HUES64 (cell line): ENCODE measurements at regions not wholly inside any gene's neighbourhood (a gene's known extent, or its start where the extent isn't known, plus 50 kb on each side); places are given as distances from the start of the nearest gene placed in this dataset.

Source experiments
- H3K27ac ChIP-seq: 2 replicates; pipeline ENCODE4 v1.7.0; 2013; ENCODE audit warnings: low read depth, low read length, inconsistent platforms
- H3K27me3 ChIP-seq: 2 replicates; pipeline ENCODE4 v1.6.1; 2013; ENCODE audit warnings: mild to moderate bottlenecking, low read length; ENCODE audit not compliant: insufficient read depth
- H3K36me3 ChIP-seq: 2 replicates; pipeline ENCODE4 v1.6.1; 2013; ENCODE audit warnings: mild to moderate bottlenecking, low read length; ENCODE audit not compliant: insufficient read depth
- H3K4me1 ChIP-seq: 2 replicates; pipeline ENCODE4 v1.6.1; 2013; ENCODE audit warnings: mild to moderate bottlenecking, low read length, moderate library complexity; ENCODE audit not compliant: insufficient read depth
- H3K4me3 ChIP-seq: 2 replicates; pipeline ENCODE4 v1.5.1; 2013; ENCODE audit warnings: mild to moderate bottlenecking, low read length, moderate library complexity
- H3K9ac ChIP-seq: 2 replicates; pipeline ENCODE4 v1.6.1; 2013; ENCODE audit warnings: mild to moderate bottlenecking, low read depth, low read length
- H3K9me3 ChIP-seq: 2 replicates; pipeline ENCODE4 v1.6.1; 2013; ENCODE audit warnings: low read depth, low read length; ENCODE audit not compliant: insufficient read depth
- WGBS: fragments of 150-250, 120-280 bp; methylation state at CpG from one replicate; pipeline ENCODE4 v1.1.7; 2013; ENCODE audit warnings: missing lambda C conversion rate; 5-methylcytosine and 5-hydroxymethylcytosine counted together

DNA sequence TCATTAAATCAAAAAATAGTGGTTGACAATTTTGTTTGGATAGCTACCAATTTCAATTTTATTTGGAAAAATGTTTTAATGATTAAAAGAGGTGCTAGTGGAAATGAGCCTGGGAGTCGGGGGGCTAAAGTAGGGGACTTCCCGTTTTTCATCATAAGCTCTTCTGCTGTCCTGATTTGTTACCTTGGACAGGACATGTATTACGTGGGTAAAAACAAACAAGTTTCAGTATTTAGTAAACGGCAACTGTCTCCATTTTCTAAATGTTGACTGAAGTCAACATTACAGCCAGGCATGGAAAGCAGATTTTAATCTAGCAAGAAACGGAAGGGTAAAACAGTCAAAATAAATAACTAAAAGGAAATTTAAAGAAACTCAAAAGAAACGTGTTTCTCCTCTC lies 212.3 kb upstream of the GRAMD2B start:
- no peaks in the 10 kb centered on the region; the same call in 1 of the 2 replicates for H3K4me1 ChIP-seq
- no peaks in the 10 kb centered on the region for H3K27me3 ChIP-seq
- H3K9me3 ChIP-seq, result no peaks in the 10 kb centered on the region
- H3K27ac ChIP-seq, result no peak overlapping the region
- H3K36me3 ChIP-seq, result no peaks in the 10 kb centered on the region
- no peak overlapping the region for H3K9ac ChIP-seq
- WGBS, result 92% methylated on average over 6 of the region's 6 CpGs
- no peak overlapping the region for H3K4me3 ChIP-seq

DNA sequence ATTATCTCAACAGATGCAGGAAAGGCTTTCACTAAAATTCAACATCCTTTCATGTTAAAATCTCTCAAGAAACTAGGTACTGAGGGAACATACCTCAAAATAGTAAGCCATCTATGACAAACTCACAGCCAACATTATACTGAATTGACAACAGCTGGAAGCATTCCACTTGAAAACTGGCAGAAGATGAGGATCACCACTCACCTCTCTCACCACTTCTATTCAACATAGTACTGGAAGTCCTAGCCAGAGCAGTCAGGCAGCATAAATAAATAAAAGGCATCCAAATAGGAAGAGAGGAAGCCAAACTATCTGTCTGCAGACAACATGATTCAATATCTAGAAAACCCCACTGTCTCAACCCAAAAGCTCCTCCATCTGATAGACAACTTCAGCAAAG lies 203.6 kb upstream of the GRAMD2B start:
- H3K4me3 ChIP-seq, result no peak overlapping the region
- H3K27me3 ChIP-seq, result no peaks in the 10 kb centered on the region
- 0 out of 2 replicates have a peak, but pooled peaks cover 3% of the 10 kb centered on the region for H3K9me3 ChIP-seq
- H3K27ac ChIP-seq, result no peak overlapping the region
- no peaks in the 10 kb centered on the region for H3K4me1 ChIP-seq
- H3K9ac ChIP-seq, result no peak overlapping the region
- H3K36me3 ChIP-seq, result no peaks in the 10 kb centered on the region

DNA sequence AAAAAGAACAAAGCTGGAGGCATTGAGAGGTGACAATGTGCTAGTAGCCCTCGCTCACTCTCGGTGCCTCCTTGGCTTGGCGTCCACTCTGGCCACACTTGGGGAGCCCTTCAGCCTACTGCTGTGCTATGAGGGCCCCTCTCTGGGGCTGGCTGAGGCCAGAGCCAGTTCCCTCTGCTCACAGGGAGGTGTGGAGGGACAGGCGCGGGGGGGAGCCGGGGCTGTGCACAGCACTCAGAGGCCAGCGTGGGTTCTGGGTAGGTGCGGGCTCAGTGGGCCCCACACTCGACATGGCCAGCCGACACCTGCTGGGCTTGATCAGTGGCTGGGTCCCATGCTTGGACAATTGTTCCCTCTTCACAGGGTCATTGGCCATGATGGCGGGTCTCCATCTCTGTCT lies 202.5 kb upstream of the GRAMD2B start:
- no peak overlapping the region for H3K9ac ChIP-seq
- WGBS, result 90% methylated on average over 11 of the region's 11 CpGs
- no peaks in the 10 kb centered on the region for H3K27me3 ChIP-seq
- 0 out of 2 replicates have a peak, but pooled peaks cover 3% of the 10 kb centered on the region for H3K9me3 ChIP-seq
- no peak overlapping the region for H3K4me3 ChIP-seq
- no peaks in the 10 kb centered on the region for H3K4me1 ChIP-seq
- no peaks in the 10 kb centered on the region for H3K36me3 ChIP-seq
- no peak overlapping the region for H3K27ac ChIP-seq

DNA sequence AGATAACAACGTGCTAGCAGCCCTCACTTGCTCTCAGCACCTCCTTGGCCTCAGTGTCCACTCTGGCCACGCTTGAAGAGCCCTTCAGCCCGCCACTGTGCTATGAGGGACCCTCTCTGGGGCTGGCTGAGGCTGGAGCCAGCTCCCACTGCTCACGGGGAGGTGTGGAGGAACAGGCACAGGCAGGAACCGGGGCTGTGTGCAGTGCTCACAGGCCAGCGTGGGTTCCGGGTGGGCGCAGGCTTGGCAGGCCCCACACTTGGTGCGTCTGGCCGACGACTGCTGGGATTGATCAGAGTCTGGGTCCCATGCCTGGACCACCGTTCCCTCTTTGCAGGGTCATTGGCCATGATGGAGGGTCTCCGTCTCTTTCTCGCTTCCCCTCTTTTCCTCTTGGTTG lies 194.3 kb upstream of the GRAMD2B start:
- Histone ChIP-seq H3K36me3 (no peaks in the 10 kb centered on the region), H3K9ac (no peak overlapping the region), H3K27ac (no peak overlapping the region), H3K27me3 (no peaks in the 10 kb centered on the region), H3K9me3 (peaks cover 5% of the 10 kb centered on the region; the same call in 1 of the 2 replicates), H3K4me1 (no peaks in the 10 kb centered on the region), H3K4me3 (no peak overlapping the region)
- WGBS, result 96% methylated on average over 14 of the region's 14 CpGs

DNA sequence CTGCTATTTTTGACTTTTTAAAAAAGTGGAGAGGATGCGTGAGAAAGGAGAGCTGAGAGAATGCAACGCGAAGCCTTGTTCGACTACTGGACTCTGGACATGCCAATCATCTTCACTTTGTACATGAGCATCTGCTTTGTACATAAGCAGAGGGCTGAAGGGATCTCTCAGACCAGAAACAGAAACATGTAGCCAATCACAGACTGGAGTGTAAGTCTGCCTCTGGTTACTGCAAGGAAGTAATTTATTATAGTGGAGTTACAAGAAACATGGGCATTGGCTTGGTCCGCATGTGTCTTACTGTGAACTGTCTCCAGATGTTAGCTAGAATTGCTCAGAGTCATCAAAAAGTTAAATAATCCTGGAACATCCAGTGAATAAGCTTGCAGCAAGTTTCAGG lies 190.0 kb upstream of the GRAMD2B start:
- 97% methylated on average over 5 of the region's 5 CpGs for WGBS

DNA sequence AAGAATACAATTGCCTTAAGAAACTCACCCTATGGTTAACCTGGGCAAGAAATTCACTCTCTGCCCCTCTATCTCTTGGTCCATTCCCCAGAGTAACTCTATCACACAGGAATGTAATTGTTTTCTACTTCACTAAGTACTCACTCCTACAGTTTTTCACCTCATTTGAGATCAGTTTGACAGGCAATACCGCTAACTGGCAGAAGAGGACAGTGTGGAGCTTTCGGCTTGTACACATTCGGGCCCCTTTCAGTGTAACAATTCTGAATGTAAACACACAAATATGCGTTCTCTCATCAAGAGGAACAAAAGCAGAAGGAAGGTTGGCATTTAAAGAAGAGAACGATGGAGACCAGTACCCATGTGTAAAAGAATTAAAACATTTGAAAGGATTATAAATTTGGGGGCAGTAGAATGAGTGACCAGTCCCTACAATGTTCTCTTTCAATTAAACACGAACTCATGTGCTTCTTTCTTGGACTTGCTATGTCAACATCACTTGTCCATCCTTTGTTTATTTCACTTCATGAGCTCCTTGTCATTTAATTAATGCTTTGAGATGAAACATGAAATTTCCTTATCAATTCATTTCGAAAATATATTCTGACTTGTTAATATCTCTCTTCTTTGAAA lies 188.5 kb upstream of the GRAMD2B start:
- WGBS, result 37% methylated on average over 6 of the region's 7 CpGs
- H3K9me3 ChIP-seq, result no peaks in the 10 kb centered on the region
- H3K27me3 ChIP-seq, result no peaks in the 10 kb centered on the region
- H3K36me3 ChIP-seq, result no peaks in the 10 kb centered on the region
- H3K27ac ChIP-seq, result no peak overlapping the region
- no peak overlapping the region for H3K9ac ChIP-seq
- no peak overlapping the region for H3K4me3 ChIP-seq
- no peaks in the 10 kb centered on the region for H3K4me1 ChIP-seq

More for the DNA sequence above, 190.0 kb upstream of the GRAMD2B start:
- H3K9me3 ChIP-seq, result peaks cover 5% of the 10 kb centered on the region; the same call in 1 of the 2 replicates
- H3K9ac ChIP-seq, result no peak overlapping the region
- no peak overlapping the region for H3K27ac ChIP-seq
- no peaks in the 10 kb centered on the region for H3K4me1 ChIP-seq
- no peaks in the 10 kb centered on the region for H3K27me3 ChIP-seq
- H3K36me3 ChIP-seq, result no peaks in the 10 kb centered on the region
- no peak overlapping the region for H3K4me3 ChIP-seq

DNA sequence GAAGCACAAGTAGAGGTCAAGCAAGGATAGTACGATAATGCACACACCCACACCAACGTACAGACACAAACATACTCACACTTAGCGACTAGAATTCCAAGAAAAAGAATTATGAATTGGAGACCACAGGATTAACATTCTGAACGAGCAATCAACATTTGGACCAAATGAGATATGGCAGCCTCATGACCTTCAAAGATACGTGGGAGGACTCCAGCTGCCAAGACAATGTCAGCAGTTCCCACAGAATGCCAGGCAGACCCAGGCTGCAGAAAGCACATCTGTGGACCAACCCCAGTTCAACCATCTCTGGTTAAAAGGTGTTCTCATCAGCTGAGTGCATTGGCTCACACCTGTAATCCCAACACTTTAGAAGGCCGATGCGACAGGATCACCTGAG lies 187.6 kb upstream of the GRAMD2B start:
- Histone ChIP-seq H3K27me3 (no peaks in the 10 kb centered on the region), H3K9ac (no peak overlapping the region), H3K27ac (no peak overlapping the region), H3K36me3 (no peaks in the 10 kb centered on the region), H3K9me3 (no peaks in the 10 kb centered on the region), H3K4me1 (no peaks in the 10 kb centered on the region), H3K4me3 (no peak overlapping the region)
- 94% methylated on average over 7 of the region's 7 CpGs for WGBS

DNA sequence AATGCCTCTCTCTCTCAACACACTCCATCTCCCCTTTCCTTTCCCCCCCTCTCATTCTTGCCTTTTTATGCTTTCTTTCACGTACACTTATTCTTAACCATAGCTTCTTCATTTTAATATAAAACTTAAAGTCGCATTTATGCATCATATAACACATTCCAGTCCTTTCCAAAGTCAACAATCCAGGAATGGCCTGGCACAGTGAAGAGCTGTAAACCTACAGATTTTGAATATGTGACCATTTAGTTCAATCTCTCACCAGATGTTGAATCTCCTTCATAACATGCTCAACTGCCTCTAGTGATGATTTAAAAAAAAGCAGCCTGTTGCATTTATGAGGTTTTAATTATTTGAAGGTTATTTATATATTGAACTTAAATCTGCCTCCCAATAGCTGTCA lies 186.2 kb upstream of the GRAMD2B start:
- no peak overlapping the region for H3K4me3 ChIP-seq
- H3K9me3 ChIP-seq, result no peaks in the 10 kb centered on the region
- 91% methylated on average over 2 of the region's 2 CpGs for WGBS

DNA sequence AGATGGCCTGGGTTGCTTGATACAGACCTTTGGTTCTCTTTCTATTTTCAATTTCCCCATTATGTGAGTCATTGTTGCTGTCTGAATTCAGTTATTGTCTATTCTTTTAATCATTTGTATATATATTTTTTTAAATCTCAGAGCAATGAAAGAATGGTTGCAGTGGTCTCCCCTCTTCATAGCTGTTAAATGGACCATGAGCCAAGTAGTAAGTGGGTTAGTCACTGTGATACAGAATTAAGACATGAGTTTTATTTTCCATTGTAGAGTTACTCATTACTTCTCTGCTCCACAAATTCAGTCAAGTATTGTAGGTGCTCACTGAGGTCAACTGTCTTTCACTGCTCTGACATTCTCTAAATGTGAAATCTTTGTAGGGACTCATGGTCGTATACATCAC lies 174.6 kb upstream of the GRAMD2B start:
- no peaks in the 10 kb centered on the region for H3K36me3 ChIP-seq
- WGBS, result 88% methylated on average over 1 of the region's 1 CpG
- H3K9ac ChIP-seq, result no peak overlapping the region
- H3K27ac ChIP-seq, result no peak overlapping the region
- H3K9me3 ChIP-seq, result no peaks in the 10 kb centered on the region
- H3K27me3 ChIP-seq, result no peaks in the 10 kb centered on the region
- H3K4me1 ChIP-seq, result no peaks in the 10 kb centered on the region
- H3K4me3 ChIP-seq, result no peak overlapping the region

More for the DNA sequence above, 186.2 kb upstream of the GRAMD2B start:
- Histone ChIP-seq H3K27me3 (no peaks in the 10 kb centered on the region), H3K9ac (no peak overlapping the region), H3K27ac (no peak overlapping the region), H3K4me1 (no peaks in the 10 kb centered on the region), H3K36me3 (no peaks in the 10 kb centered on the region)

DNA sequence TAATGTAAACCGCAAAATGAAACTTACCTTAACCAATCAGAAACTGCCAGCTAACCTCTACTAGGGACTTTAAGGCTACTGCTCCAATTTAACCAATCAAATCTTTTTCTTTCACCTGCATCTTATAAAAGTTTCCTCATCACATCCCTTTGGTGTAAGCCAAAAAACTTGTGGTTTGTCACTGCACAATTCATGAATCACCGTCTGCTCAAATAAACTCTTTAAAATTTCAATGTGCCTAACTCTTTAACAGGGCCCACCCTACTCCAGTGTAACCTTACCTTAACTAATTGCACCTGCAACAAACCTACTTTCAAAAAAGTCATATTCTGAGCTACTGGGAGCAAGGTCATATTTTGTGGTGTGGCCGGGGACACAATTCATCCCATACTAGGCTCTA lies 172.2 kb upstream of the GRAMD2B start:
- H3K27ac ChIP-seq, result no peak overlapping the region
- H3K4me3 ChIP-seq, result no peak overlapping the region
- no peaks in the 10 kb centered on the region for H3K27me3 ChIP-seq
- H3K4me1 ChIP-seq, result no peaks in the 10 kb centered on the region
- WGBS, result 91% methylated on average over 3 of the region's 3 CpGs
- no peaks in the 10 kb centered on the region for H3K36me3 ChIP-seq
- no peaks in the 10 kb centered on the region for H3K9me3 ChIP-seq
- no peak overlapping the region for H3K9ac ChIP-seq

DNA sequence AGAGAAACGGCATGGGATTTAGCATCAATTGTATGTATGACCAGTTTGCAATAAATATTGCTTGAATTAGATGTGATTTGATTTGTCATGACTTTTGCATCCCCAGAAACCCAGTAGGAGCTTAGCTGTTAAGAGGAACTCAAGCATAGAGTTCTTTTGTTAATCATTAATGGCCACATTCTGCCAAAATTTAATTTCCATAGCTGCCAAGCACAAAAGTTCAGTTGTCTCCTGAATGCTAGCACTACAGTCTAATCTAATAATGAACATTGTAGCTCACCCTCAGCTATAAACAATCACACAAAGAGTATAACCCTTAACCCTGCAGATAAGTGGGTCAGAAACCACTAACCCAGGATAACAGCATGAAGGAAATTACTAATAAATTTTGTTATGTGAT lies 169.8 kb upstream of the GRAMD2B start:
- H3K27ac ChIP-seq, result no peak overlapping the region
- no peak overlapping the region for H3K4me3 ChIP-seq
- WGBS, result 100% methylated on average over 1 of the region's 1 CpG
- H3K9me3 ChIP-seq, result no peaks in the 10 kb centered on the region
- no peak overlapping the region for H3K9ac ChIP-seq
- H3K4me1 ChIP-seq, result no peaks in the 10 kb centered on the region
- no peaks in the 10 kb centered on the region for H3K27me3 ChIP-seq
- H3K36me3 ChIP-seq, result no peaks in the 10 kb centered on the region
